OCI-LY7 (cell line): ENCODE measurements at regions not wholly inside any gene's neighbourhood (a gene's known extent, or its start where the extent isn't known, plus 50 kb on each side); places are given as distances from the start of the nearest gene placed in this dataset.

Source experiments
- BruUV-seq: library from RNA; stranded (reverse); fragments of 400-500 nt; replicated peaks from 2 replicates; lab custom pipeline; 2021; lab: Mats Ljungman, UMichigan
- CTCF ChIA-PET: fragments of 300-600 bp; sonication (Branson Sonifier 250); formaldehyde crosslinking; loops from one replicate; lab custom pipeline; 2022; ENCODE audit warnings: antibody characterized with exemption; ENCODE audit not compliant: unreplicated experiment; lab: Charles Lee
- POLR2A ChIA-PET: fragments of 300-600 bp; sonication (Branson Sonifier 250); formaldehyde crosslinking; loops from one replicate; lab custom pipeline; 2022; ENCODE audit warnings: antibody characterized with exemption; lab: Charles Lee
- DNase-seq: peaks from one replicate; pipeline ENCODE4 v3.0.0-alpha.2; 2015; ENCODE audit warnings: low spot score
- H2AFZ ChIP-seq: fragments of 200-600 bp; sonication (generic), shearing (Covaris generic); 2 replicates; pipeline ENCODE4 v1.6.1; 2014; ENCODE audit warnings: mild to moderate bottlenecking, antibody characterized with exemption, low read length, moderate library complexity
- H3K27ac ChIP-seq: fragments of 200-600 bp; sonication (generic); 2 replicates; pipeline ENCODE4 v1.5.1; 2014; ENCODE audit warnings: mixed run types, low read depth, mild to moderate bottlenecking, moderate library complexity, low read length, inconsistent platforms; ENCODE audit not compliant: poor library complexity, severe bottlenecking
- H3K36me3 ChIP-seq: fragments of 200-600 bp; sonication (generic); 2 replicates; pipeline ENCODE4 v1.6.1; 2014; ENCODE audit warnings: mild to moderate bottlenecking, antibody characterized with exemption, low read length, moderate library complexity, mixed read lengths; ENCODE audit not compliant: insufficient read depth
- H3K4me1 ChIP-seq: fragments of 200-600 bp; sonication (generic); 2 replicates; pipeline ENCODE4 v1.5.1; 2014; ENCODE audit warnings: mild to moderate bottlenecking, low read length; ENCODE audit not compliant: insufficient read depth, poor library complexity, severe bottlenecking
- H3K4me2 ChIP-seq: fragments of 200-600 bp; sonication (generic); 2 replicates; pipeline ENCODE4 v1.6.1; 2014; ENCODE audit warnings: mild to moderate bottlenecking, low read length
- H3K4me3 ChIP-seq: fragments of 200-600 bp; sonication (generic); 2 replicates; pipeline ENCODE4 v1.5.1; 2014; ENCODE audit warnings: mild to moderate bottlenecking, low read depth, low read length; ENCODE audit not compliant: poor library complexity, severe bottlenecking
- H3K79me2 ChIP-seq: fragments of 200-600 bp; sonication (generic); 2 replicates; pipeline ENCODE4 v1.6.1; 2016; ENCODE audit warnings: low read depth, mild to moderate bottlenecking, low read length, moderate library complexity, mixed read lengths; ENCODE audit not compliant: insufficient read depth
- H3K9me2 ChIP-seq: fragments of 200-600 bp; sonication (generic); 2 replicates; pipeline ENCODE4 v1.6.1; 2016; ENCODE audit warnings: mild to moderate bottlenecking, low read length, mixed read lengths; ENCODE audit not compliant: insufficient read depth
- H3K9me3 ChIP-seq: fragments of 200-600 bp; sonication (generic); 2 replicates; pipeline ENCODE4 v1.6.1; 2014; ENCODE audit warnings: mild to moderate bottlenecking, mixed run types, low read length, mixed read lengths
- H4K20me1 ChIP-seq: fragments of 200-600 bp; sonication (generic); 2 replicates; pipeline ENCODE4 v1.6.1; 2014; ENCODE audit warnings: mild to moderate bottlenecking, antibody characterized with exemption, low read length, moderate library complexity, mixed read lengths; ENCODE audit not compliant: insufficient read depth
- EZH2phosphoT487 ChIP-seq: fragments of 200-600 bp; sonication (generic); IDR thresholded peaks from 2 replicates; pipeline ENCODE4 v1.6.1; 2018; ENCODE audit warnings: low read depth, borderline replicate concordance, mild to moderate bottlenecking, mixed run types, antibody characterized with exemption, low read length, moderate library complexity, mixed read lengths
- intact Hi-C: fragments of 100-400 bp; cut with micrococcal nuclease; formaldehyde crosslinking; loops from one replicate; pipeline ENCODE4 v1.10.0; 2022; ENCODE audit not compliant: unreplicated experiment
- TF ChIP-seq, protein P1 (sequence below): fragments of 200-600 bp; sonication (generic); conservative IDR thresholded peaks from 2 replicates; pipeline ENCODE4 v1.5.1; 2014; ENCODE audit warnings: mild to moderate bottlenecking, antibody characterized with exemption, low read length, moderate library complexity, mixed read lengths

- Histone ChIP-seq H3K4me3 (no peak overlapping the region), H3K9me2 (no peaks in the 10 kb centered on the region), H3K4me2 (no peak overlapping the region), H4K20me1 (no peaks in the 10 kb centered on the region), H3K4me1 (no peaks in the 10 kb centered on the region), H2AFZ (no peak overlapping the region), H3K36me3 (no peaks in the 10 kb centered on the region), H3K27ac (no peak overlapping the region), H3K79me2 (no peaks in the 10 kb centered on the region), H3K9me3 (no peaks in the 10 kb centered on the region)
- ChIA-PET POLR2A (no interaction called here), CTCF (no interaction called here)
- no peak for DNase-seq
- TF ChIP-seq, protein P1, sequence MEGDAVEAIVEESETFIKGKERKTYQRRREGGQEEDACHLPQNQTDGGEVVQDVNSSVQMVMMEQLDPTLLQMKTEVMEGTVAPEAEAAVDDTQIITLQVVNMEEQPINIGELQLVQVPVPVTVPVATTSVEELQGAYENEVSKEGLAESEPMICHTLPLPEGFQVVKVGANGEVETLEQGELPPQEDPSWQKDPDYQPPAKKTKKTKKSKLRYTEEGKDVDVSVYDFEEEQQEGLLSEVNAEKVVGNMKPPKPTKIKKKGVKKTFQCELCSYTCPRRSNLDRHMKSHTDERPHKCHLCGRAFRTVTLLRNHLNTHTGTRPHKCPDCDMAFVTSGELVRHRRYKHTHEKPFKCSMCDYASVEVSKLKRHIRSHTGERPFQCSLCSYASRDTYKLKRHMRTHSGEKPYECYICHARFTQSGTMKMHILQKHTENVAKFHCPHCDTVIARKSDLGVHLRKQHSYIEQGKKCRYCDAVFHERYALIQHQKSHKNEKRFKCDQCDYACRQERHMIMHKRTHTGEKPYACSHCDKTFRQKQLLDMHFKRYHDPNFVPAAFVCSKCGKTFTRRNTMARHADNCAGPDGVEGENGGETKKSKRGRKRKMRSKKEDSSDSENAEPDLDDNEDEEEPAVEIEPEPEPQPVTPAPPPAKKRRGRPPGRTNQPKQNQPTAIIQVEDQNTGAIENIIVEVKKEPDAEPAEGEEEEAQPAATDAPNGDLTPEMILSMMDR = no peak
- no peak for TF ChIP-seq EZH2phosphoT487
- intact Hi-C loops = no loop called here
- BruUV-seq = no TSS peak
Measured at GRCh38 chr1:228902781-228903433, 167.6 kb downstream of the RHOU start.

DNA sequence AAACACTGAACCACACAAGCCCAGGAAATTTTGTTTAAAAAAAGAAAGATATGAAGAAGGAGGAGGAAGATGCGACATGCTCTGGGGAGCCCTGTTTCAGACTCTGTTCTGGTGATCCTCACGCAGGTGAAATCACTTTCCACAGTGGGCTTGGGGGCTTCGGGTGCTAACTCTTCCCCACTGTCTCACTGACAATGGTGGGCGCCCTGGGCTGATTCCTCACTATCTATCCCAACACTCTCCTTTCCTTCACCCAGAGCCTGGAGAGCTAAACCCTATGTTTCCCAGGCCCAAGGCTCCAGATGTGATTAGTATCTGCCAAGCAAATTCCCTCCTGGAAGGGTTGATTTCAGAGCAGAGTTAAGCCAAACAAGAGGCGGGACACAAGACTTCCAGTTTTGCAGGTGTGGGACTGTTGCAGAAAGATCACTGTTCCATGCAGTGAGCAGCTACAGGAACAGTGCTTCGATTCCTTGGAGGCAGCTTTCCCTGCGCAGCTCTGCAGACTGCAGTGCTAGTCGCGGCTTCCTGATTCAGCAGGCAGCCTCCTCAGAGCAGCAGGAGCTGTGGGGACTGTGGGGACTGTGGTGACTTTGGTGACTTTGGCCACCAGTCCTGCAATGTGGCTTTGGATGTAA, 168.3 kb downstream of the RHOU start:
- H2AFZ ChIP-seq = no peak overlapping the region
- H4K20me1 ChIP-seq = no peaks in the 10 kb centered on the region
- H3K27ac ChIP-seq = no peak overlapping the region
- no peaks in the 10 kb centered on the region for H3K4me1 ChIP-seq
- no TSS peak for BruUV-seq
- ChIA-PET POLR2A (no interaction called here), CTCF (no interaction called here)
- H3K36me3 ChIP-seq = no peaks in the 10 kb centered on the region
- H3K79me2 ChIP-seq = no peaks in the 10 kb centered on the region
- no peak overlapping the region for H3K4me2 ChIP-seq
- DNase-seq = no peak
- no peaks in the 10 kb centered on the region for H3K9me3 ChIP-seq
- H3K9me2 ChIP-seq = no peaks in the 10 kb centered on the region
- no peak overlapping the region for H3K4me3 ChIP-seq
- TF ChIP-seq EZH2phosphoT487 = no peak
- TF ChIP-seq, protein P1 = no peak
- intact Hi-C loops = no loop called here

- H3K79me2 ChIP-seq = no peaks in the 10 kb centered on the region
- no peaks in the 10 kb centered on the region for H4K20me1 ChIP-seq
- H3K36me3 ChIP-seq = no peaks in the 10 kb centered on the region
- H2AFZ ChIP-seq = no peak overlapping the region
- no peaks in the 10 kb centered on the region for H3K4me1 ChIP-seq
- H3K9me3 ChIP-seq = no peaks in the 10 kb centered on the region
- no peak overlapping the region for H3K27ac ChIP-seq
- POLR2A ChIA-PET = no interaction called here
- DNase-seq = no peak
- BruUV-seq = no TSS peak
- TF ChIP-seq, protein P1 = no peak
- no peak for TF ChIP-seq EZH2phosphoT487
- H3K4me3 ChIP-seq = no peak overlapping the region
- CTCF ChIA-PET = no interaction called here
- no peak overlapping the region for H3K4me2 ChIP-seq
- H3K9me2 ChIP-seq = no peaks in the 10 kb centered on the region
- intact Hi-C loops = no loop called here
Measured at GRCh38 chr1:228904222-228904621, 168.9 kb downstream of the RHOU start.
